ENCODE measurements at regions not wholly inside any gene's neighbourhood (a gene's known extent, or its start where the extent isn't known, plus 50 kb on each side); places are given as distances from the start of the nearest gene placed in this dataset.

DNA sequence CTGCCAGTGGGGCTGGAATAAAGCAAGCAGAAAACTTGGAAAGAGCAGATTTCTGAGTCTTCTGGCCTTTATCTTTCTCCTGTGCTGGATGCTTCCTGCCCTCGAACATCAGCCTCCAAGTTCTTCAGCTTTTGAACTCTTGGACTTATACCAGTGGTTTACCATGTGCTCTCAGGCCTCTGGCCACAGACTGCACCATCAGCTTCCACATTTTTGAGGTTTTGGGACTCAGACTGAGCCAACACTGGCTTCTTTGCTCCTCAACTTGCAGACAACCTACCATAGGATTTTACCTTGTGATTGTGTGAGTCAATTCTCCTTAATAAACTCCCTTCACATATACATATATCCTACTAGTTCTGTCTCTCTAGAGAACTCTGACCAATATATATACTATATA lies 706.6 kb downstream of the NR2F2 start:
- Mint-ChIP-seq H3K4me3 (no peak overlapping the region), H3K36me3 (no peaks in the 10 kb centered on the region), H3K27ac (no peak overlapping the region), H3K4me1 (no peaks in the 10 kb centered on the region), H3K9me3 (peaks cover 0 to 17% (median 3%) of the 10 kb centered on the region in 11 donors), H3K27me3 (peaks cover 0 to 6% (median 0%) of the 10 kb centered on the region in 5 donors)
- ATAC-seq (no peak), DNase-seq (no peak)
- Histone ChIP-seq H3K9me3 (ENCODE audit: control insufficient read depth in 2 of 3, low read length in 3 of 3) (no peaks in the 10 kb centered on the region), H3K4me1 (ENCODE audit: control insufficient read depth in 2 of 2, insufficient read depth in 2 of 2, low read length in 2 of 2) (no peaks in the 10 kb centered on the region), H3K27me3 (ENCODE audit: control insufficient read depth in 2 of 2, insufficient read depth in 2 of 2, low read length in 2 of 2) (no peaks in the 10 kb centered on the region), H3K36me3 (ENCODE audit: control insufficient read depth in 2 of 3, insufficient read depth in 3 of 3, low read length in 3 of 3) (no peaks in the 10 kb centered on the region), H3K4me3 (ENCODE audit: low read length) (no peak overlapping the region), H3K27ac (ENCODE audit: low read depth, low read length) (no peak overlapping the region)
- ChIA-PET POLR2A (no interaction called here), CTCF (no interaction called here)
- intact Hi-C loops (cut with micrococcal nuclease), result no loop called here

DNA sequence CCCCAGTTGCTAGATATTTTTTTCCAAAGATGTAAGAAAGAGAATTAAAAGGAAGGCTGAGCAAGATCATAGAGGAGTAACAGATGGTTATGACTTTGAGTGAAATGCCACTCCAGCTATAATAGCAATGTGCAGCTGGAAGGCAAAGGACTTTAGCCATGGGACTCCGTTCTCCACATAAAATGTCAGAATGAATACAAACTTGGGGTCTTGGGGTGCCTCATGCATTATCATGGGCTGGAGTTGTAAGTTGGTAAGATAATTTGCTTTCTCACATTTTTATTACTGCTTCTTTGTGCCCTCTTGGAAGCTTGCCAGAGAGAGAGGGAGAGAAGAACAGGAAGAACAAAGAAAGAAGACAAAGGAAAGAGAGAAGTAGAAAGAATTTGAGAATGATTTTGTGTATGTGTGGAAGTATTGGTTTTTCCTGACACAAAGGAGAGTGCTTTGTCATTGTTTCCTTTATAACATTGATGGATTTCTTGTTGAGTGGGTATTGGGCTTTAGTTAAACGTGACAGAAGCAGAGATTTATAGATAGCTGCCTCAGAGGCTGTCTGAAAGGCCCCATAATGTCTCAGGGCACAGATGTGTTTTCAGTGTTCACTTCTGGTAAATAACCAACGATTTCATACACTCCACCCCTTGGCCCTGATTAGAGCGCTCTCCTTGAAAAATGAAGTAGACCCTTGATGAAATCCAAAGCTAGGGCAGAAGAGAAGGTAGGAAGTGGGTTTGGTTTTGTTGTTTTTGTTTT lies 715.3 kb downstream of the NR2F2 start:
- H3K4me1 Mint-ChIP-seq, result no peaks in the 10 kb centered on the region
- intact Hi-C loops (cut with micrococcal nuclease), result no loop called here

DNA sequence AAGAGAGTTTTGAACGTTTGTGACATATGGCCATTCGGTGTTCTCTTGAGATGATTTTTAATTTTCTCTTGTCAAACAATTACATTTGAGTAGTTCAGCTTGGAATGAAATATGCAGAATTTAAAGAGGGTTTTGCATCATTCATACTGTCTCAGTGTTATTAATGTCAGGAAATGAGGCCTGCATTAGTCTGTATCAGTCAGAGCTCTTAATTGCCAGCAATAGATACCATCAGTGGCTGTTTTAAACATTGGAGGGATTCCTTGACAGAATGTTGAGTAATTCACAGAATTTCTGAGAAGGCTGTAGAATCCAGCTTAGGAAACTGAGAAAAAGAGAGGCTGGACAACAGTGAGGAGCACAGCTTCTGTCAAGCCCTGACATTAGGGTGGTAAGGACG lies 722.0 kb downstream of the NR2F2 start:
- no peak overlapping the region for H3K27ac Mint-ChIP-seq
- DNase-seq (no peak), ATAC-seq (no peak)
- ChIA-PET CTCF (no interaction called here), POLR2A (no interaction called here)
- Histone ChIP-seq H3K4me1 (ENCODE audit: control insufficient read depth in 2 of 2, insufficient read depth in 2 of 2, low read length in 2 of 2) (no peaks in the 10 kb centered on the region), H3K4me3 (ENCODE audit: low read length) (no peak overlapping the region), H3K27ac (ENCODE audit: low read depth, low read length) (no peak overlapping the region), H3K9me3 (ENCODE audit: control insufficient read depth in 2 of 3, low read length in 3 of 3) (no peaks in the 10 kb centered on the region), H3K36me3 (ENCODE audit: control insufficient read depth in 2 of 3, insufficient read depth in 3 of 3, low read length in 3 of 3) (no peaks in the 10 kb centered on the region), H3K27me3 (ENCODE audit: control insufficient read depth in 2 of 2, insufficient read depth in 2 of 2, low read length in 2 of 2) (no peaks in the 10 kb centered on the region)
- peaks cover 0 to 7% (median 0%) of the 10 kb centered on the region in 11 donors for H3K9me3 Mint-ChIP-seq
- intact Hi-C loops (cut with micrococcal nuclease), result no loop called here
- H3K4me3 Mint-ChIP-seq, result no peak overlapping the region
- peaks cover 0 to 4% (median 0%) of the 10 kb centered on the region in 5 donors for H3K27me3 Mint-ChIP-seq
- H3K4me1 Mint-ChIP-seq, result no peaks in the 10 kb centered on the region
- H3K36me3 Mint-ChIP-seq, result no peaks in the 10 kb centered on the region

More for the DNA sequence above, 715.3 kb downstream of the NR2F2 start:
- H3K36me3 ChIP-seq (ENCODE audit: control insufficient read depth in 2 of 3, insufficient read depth in 3 of 3, low read length in 3 of 3), result no peaks in the 10 kb centered on the region
- H3K27me3 ChIP-seq (ENCODE audit: control insufficient read depth in 2 of 2, insufficient read depth in 2 of 2, low read length in 2 of 2), result no peaks in the 10 kb centered on the region
- ATAC-seq (no peak), DNase-seq (no peak)
- no peaks in the 10 kb centered on the region for H3K27me3 Mint-ChIP-seq
- ChIA-PET CTCF (no interaction called here), POLR2A (no interaction called here)
- no peaks in the 10 kb centered on the region for H3K9me3 ChIP-seq (ENCODE audit: control insufficient read depth in 2 of 3, low read length in 3 of 3)
- H3K36me3 Mint-ChIP-seq, result no peaks in the 10 kb centered on the region
- H3K4me3 ChIP-seq (ENCODE audit: low read length), result no peak overlapping the region
- H3K4me3 Mint-ChIP-seq, result no peak overlapping the region
- no peak overlapping the region for H3K27ac Mint-ChIP-seq
- no peak overlapping the region for H3K27ac ChIP-seq (ENCODE audit: low read depth, low read length)
- no peaks in the 10 kb centered on the region for H3K4me1 ChIP-seq (ENCODE audit: control insufficient read depth in 2 of 2, insufficient read depth in 2 of 2, low read length in 2 of 2)
- H3K9me3 Mint-ChIP-seq, result peaks cover 0 to 2% (median 0%) of the 10 kb centered on the region in 11 donors

DNA sequence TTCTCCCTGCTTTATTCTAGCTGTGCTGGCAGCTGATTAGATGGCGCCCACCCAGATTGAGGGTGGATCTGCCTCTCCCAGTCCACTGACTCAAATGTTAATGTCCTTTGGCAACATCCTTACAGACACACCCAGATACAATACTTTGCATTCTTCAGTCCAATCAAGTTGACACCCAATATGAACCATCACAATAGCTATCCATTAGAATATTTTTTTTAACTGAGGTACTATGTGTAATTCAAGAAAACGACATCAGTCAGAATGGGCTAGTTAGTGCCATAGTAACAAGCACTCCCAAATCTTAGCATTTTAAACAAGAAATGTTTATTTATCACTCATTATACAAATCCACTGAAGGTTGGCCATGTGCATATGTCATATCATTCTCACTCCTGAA lies 723.1 kb downstream of the NR2F2 start:
- H3K4me3 Mint-ChIP-seq, result no peak overlapping the region
- Histone ChIP-seq H3K27ac (ENCODE audit: low read depth, low read length) (no peak overlapping the region), H3K4me3 (ENCODE audit: low read length) (no peak overlapping the region), H3K9me3 (ENCODE audit: control insufficient read depth in 2 of 3, low read length in 3 of 3) (no peaks in the 10 kb centered on the region), H3K36me3 (ENCODE audit: control insufficient read depth in 2 of 3, insufficient read depth in 3 of 3, low read length in 3 of 3) (no peaks in the 10 kb centered on the region), H3K4me1 (ENCODE audit: control insufficient read depth in 2 of 2, insufficient read depth in 2 of 2, low read length in 2 of 2) (no peaks in the 10 kb centered on the region), H3K27me3 (ENCODE audit: control insufficient read depth in 2 of 2, insufficient read depth in 2 of 2, low read length in 2 of 2) (no peaks in the 10 kb centered on the region)
- intact Hi-C loops (cut with micrococcal nuclease), result no loop called here
- no peak for ATAC-seq
- no peaks in the 10 kb centered on the region for H3K36me3 Mint-ChIP-seq
- peaks cover 0 to 4% (median 0%) of the 10 kb centered on the region in 5 donors for H3K27me3 Mint-ChIP-seq
- no peaks in the 10 kb centered on the region for H3K4me1 Mint-ChIP-seq
- CTCF ChIA-PET, result no interaction called here
- H3K9me3 Mint-ChIP-seq, result peaks cover 0 to 7% (median 0%) of the 10 kb centered on the region in 11 donors
- no peak for DNase-seq
- no peak overlapping the region for H3K27ac Mint-ChIP-seq
- POLR2A ChIA-PET, result no interaction called here

DNA sequence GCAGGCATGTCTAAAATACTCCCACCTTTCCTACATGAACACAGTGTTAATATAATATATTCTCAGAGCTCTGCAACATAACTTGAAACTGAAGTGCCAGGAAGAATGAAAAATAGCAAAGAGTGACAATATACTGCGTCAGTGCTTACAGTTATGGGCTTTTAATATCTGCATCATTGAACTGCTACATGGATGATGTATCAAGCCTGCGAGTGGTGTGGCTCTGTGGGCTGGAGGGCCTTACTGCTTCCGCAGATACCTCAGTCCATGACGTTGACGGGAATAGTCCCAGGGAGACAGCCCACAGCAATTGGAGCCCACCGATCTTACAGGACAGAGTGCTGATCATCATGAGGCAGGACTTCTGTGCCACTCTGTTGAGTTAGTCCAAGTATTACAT lies 727.0 kb downstream of the NR2F2 start:
- Mint-ChIP-seq H3K4me1 (no peaks in the 10 kb centered on the region), H3K9me3 (peaks cover 0 to 4% (median 0%) of the 10 kb centered on the region in 11 donors), H3K36me3 (no peaks in the 10 kb centered on the region), H3K27me3 (no peaks in the 10 kb centered on the region), H3K4me3 (no peak overlapping the region), H3K27ac (no peak overlapping the region)
- DNase-seq, result no peak
- Histone ChIP-seq H3K4me3 (ENCODE audit: low read length) (no peak overlapping the region), H3K4me1 (ENCODE audit: control insufficient read depth in 2 of 2, insufficient read depth in 2 of 2, low read length in 2 of 2) (no peaks in the 10 kb centered on the region), H3K9me3 (ENCODE audit: control insufficient read depth in 2 of 3, low read length in 3 of 3) (no peaks in the 10 kb centered on the region), H3K27ac (ENCODE audit: low read depth, low read length) (no peak overlapping the region), H3K36me3 (ENCODE audit: control insufficient read depth in 2 of 3, insufficient read depth in 3 of 3, low read length in 3 of 3) (no peaks in the 10 kb centered on the region), H3K27me3 (ENCODE audit: control insufficient read depth in 2 of 2, insufficient read depth in 2 of 2, low read length in 2 of 2) (no peaks in the 10 kb centered on the region)
- ChIA-PET CTCF (no interaction called here), POLR2A (no interaction called here)
- no peak for ATAC-seq
- intact Hi-C loops (cut with micrococcal nuclease), result no loop called here

DNA sequence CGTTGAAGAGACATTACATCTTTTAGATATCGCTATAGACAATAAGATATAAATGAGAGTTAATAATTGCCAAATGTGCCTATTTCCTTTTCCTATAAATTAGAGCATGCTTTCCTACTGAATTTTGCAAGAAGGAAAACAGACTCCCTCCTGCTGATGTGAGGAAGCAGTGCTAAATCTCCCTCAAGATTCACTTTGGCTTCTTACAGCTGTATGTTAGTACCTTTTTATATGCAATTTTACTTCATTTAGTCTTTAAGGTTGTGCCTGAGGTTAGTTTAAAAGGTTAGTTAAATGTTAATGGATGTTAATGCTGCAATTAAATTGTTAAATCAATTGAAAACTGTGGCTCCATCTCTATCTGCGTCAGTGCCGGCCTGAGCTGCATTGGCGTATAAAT lies 728.8 kb downstream of the NR2F2 start:
- DNase-seq, result no peak
- no peaks in the 10 kb centered on the region for H3K27me3 Mint-ChIP-seq
- H3K4me3 Mint-ChIP-seq, result no peak overlapping the region
- ChIA-PET CTCF (no interaction called here), POLR2A (no interaction called here)
- H3K27me3 ChIP-seq (ENCODE audit: control insufficient read depth in 2 of 2, insufficient read depth in 2 of 2, low read length in 2 of 2), result no peaks in the 10 kb centered on the region
- H3K36me3 ChIP-seq (ENCODE audit: control insufficient read depth in 2 of 3, insufficient read depth in 3 of 3, low read length in 3 of 3), result no peaks in the 10 kb centered on the region
- no peak overlapping the region for H3K27ac Mint-ChIP-seq
- H3K4me1 ChIP-seq (ENCODE audit: control insufficient read depth in 2 of 2, insufficient read depth in 2 of 2, low read length in 2 of 2), result no peaks in the 10 kb centered on the region
- no peak overlapping the region for H3K4me3 ChIP-seq (ENCODE audit: low read length)
- H3K9me3 ChIP-seq (ENCODE audit: control insufficient read depth in 2 of 3, low read length in 3 of 3), result no peaks in the 10 kb centered on the region
- H3K4me1 Mint-ChIP-seq, result no peaks in the 10 kb centered on the region
- peaks cover 0 to 6% (median 0%) of the 10 kb centered on the region in 11 donors for H3K9me3 Mint-ChIP-seq
- intact Hi-C loops (cut with micrococcal nuclease), result no loop called here
- H3K36me3 Mint-ChIP-seq, result no peaks in the 10 kb centered on the region
- H3K27ac ChIP-seq (ENCODE audit: low read depth, low read length), result no peak overlapping the region
- no peak for ATAC-seq

DNA sequence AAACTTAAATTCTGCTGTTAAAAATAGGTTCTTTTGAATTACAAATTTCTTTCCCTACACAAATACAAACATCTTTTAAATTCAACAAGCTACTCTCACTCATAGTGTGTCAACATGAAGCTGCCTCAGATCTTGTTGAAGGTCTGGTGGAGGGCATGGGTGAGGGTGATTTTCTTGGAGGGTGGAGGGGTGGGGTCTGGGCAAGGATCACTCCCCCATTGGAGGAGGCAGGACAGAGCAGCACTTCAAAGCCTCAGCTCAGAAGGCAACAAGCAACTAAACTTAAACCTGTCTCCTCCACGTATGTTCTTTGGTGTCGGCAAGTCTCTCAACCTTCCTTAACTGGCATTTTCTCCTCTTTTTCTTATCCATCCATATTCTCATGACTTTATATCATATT lies 730.9 kb downstream of the NR2F2 start:
- no peaks in the 10 kb centered on the region for H3K4me1 Mint-ChIP-seq
- Histone ChIP-seq H3K27me3 (ENCODE audit: control insufficient read depth in 2 of 2, insufficient read depth in 2 of 2, low read length in 2 of 2) (no peaks in the 10 kb centered on the region), H3K9me3 (ENCODE audit: control insufficient read depth in 2 of 3, low read length in 3 of 3) (no peaks in the 10 kb centered on the region), H3K36me3 (ENCODE audit: control insufficient read depth in 2 of 3, insufficient read depth in 3 of 3, low read length in 3 of 3) (no peaks in the 10 kb centered on the region), H3K27ac (ENCODE audit: low read depth, low read length) (no peak overlapping the region), H3K4me3 (ENCODE audit: low read length) (no peak overlapping the region), H3K4me1 (ENCODE audit: control insufficient read depth in 2 of 2, insufficient read depth in 2 of 2, low read length in 2 of 2) (no peaks in the 10 kb centered on the region)
- POLR2A ChIA-PET, result no interaction called here
- CTCF ChIA-PET, result no interaction called here
- intact Hi-C loops (cut with micrococcal nuclease), result no loop called here
- H3K9me3 Mint-ChIP-seq, result peaks cover 0 to 9% (median 2%) of the 10 kb centered on the region in 11 donors
- no peak for ATAC-seq
- DNase-seq, result no peak
- no peaks in the 10 kb centered on the region for H3K27me3 Mint-ChIP-seq
- H3K36me3 Mint-ChIP-seq, result peaks cover 0 to 3% (median 0%) of the 10 kb centered on the region in 5 donors
- no peak overlapping the region for H3K4me3 Mint-ChIP-seq
- H3K27ac Mint-ChIP-seq, result no peak overlapping the region
